Panc1 (cell line): ENCODE measurements at regions not wholly inside any gene's neighbourhood (a gene's known extent, or its start where the extent isn't known, plus 50 kb on each side); places are given as distances from the start of the nearest gene placed in this dataset.

Experiments
- ATAC-seq: fragments of 200-7000 bp; cut with Tn5 transposase; 2 replicates; pipeline ENCODE4 v1.9.1; 2020; ENCODE audit warnings: mild to moderate bottlenecking, moderate library complexity
- BruUV-seq: library from RNA; stranded (reverse); fragments of 400-500 nt; replicated peaks from 2 replicates; lab custom pipeline; 2021; lab: Mats Ljungman, UMichigan
- CTCF ChIA-PET: fragments of 300-600 bp; sonication (Branson Sonifier 250); formaldehyde crosslinking; loops from one replicate; lab custom pipeline; 2022; ENCODE audit warnings: antibody characterized with exemption; lab: Charles Lee
- POLR2A ChIA-PET: fragments of 300-600 bp; sonication (Branson Sonifier 250); formaldehyde crosslinking; loops from one replicate; lab custom pipeline; 2022; ENCODE audit warnings: antibody characterized with exemption; lab: Charles Lee
- DNase-seq: peaks from one replicate; pipeline ENCODE4 v3.0.0-alpha.2; 2010; ENCODE audit warnings: low read depth, low spot score
- H3K27ac ChIP-seq: 2 replicates; pipeline ENCODE4 v1.5.1; 2011; ENCODE audit warnings: mild to moderate bottlenecking, low read length, inconsistent platforms
- H3K27me3 ChIP-seq: fragments of 200-500 bp; sonication (Bioruptor generic); 2 replicates; pipeline ENCODE4 v1.6.0; 2014; ENCODE audit warnings: low read length, inconsistent platforms; ENCODE audit not compliant: control insufficient read depth, insufficient read depth
- H3K36me3 ChIP-seq: fragments of 200-500 bp; sonication (Bioruptor generic); 2 replicates; pipeline ENCODE4 v1.5.1; 2014; ENCODE audit warnings: inconsistent platforms, mild to moderate bottlenecking, low read length, moderate library complexity; ENCODE audit not compliant: control insufficient read depth, insufficient read depth
- H3K4me1 ChIP-seq: 2 replicates; pipeline ENCODE4 v1.5.1; 2011; ENCODE audit warnings: inconsistent platforms, mild to moderate bottlenecking, low read length, moderate library complexity; ENCODE audit not compliant: control insufficient read depth, insufficient read depth
- H3K4me3 ChIP-seq, 2 experiments: 2 replicates each; pipeline ENCODE4 v1.5.1; 2011 to 2012; ENCODE audit warnings: low read depth in 2 of 2, low read length in 2 of 2, mild to moderate bottlenecking in 2 of 2, inconsistent platforms in 1 of 2, moderate library complexity in 1 of 2
- H3K9me3 ChIP-seq: fragments of 200-500 bp; sonication (Bioruptor generic); 2 replicates; pipeline ENCODE4 v1.5.1; 2014; ENCODE audit warnings: low read depth, mild to moderate bottlenecking, inconsistent platforms, low read length, moderate library complexity; ENCODE audit not compliant: control insufficient read depth, insufficient read depth
- SIN3A ChIP-seq: IDR thresholded peaks from 2 replicates; pipeline ENCODE4 v1.6.1; 2012; ENCODE audit warnings: low read depth, mild to moderate bottlenecking, low read length, moderate library complexity, borderline replicate concordance; ENCODE audit not compliant: insufficient read depth
- TCF7L2 ChIP-seq: IDR thresholded peaks from 2 replicates; pipeline ENCODE4 v1.6.1; 2011; ENCODE audit warnings: mild to moderate bottlenecking, low read depth, low read length, inconsistent platforms
- in situ Hi-C: cut with HindIII; loops from 2 replicates; pipeline ENCODE4 v1.10.0; 2016; ENCODE audit warnings: low sequenced_read_pairs, low pct_unique_long_range_greater_than_20kb
- intact Hi-C: fragments of 100-400 bp; cut with micrococcal nuclease; formaldehyde crosslinking; loops from one replicate; pipeline ENCODE4 v1.10.0; 2022; ENCODE audit not compliant: unreplicated experiment
- TF ChIP-seq, protein P1 (sequence below): fragments of 450-650 bp; IDR thresholded peaks from 2 replicates; pipeline ENCODE4 v1.5.1; 2017; ENCODE audit warnings: mild to moderate bottlenecking
- TF ChIP-seq, protein P2 (sequence below), 2 experiments: IDR thresholded peaks; 2 replicates each; pipeline ENCODE4 v1.6.1; 2011 to 2012; ENCODE audit warnings: low read depth in 2 of 2, control low read depth in 1 of 2, low read length in 1 of 2, mild to moderate bottlenecking in 1 of 2, moderate library complexity in 1 of 2; ENCODE audit not compliant: insufficient read depth in 1 of 2

DNA sequence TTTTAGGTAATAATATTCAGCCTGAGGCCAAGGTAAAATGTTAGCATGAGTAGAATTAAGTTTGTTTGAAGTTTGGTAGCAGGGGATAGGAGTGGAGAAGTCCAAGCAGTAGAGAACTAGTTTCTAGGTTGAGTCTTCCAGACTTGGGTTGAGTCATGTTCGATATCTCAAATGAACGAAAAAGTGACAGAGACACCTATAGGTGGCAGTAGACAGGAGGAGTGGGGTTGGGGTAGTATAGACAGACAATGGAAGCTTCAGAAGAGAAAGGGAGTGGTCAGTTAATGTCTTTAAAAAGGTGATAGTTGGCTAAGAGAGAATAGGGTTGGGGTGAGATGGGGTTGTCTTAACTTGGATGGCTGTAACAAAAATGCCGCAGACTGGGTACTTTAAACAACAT lies 58.7 kb upstream of the EMCN start:
- Histone ChIP-seq H3K9me3 (no peaks in the 10 kb centered on the region), H3K27me3 (no peaks in the 10 kb centered on the region), H3K36me3 (no peaks in the 10 kb centered on the region), H3K27ac (no peak overlapping the region), H3K4me1 (no peaks in the 10 kb centered on the region), H3K4me3 (no peak overlapping the region)
- TF ChIP-seq, protein P1, sequence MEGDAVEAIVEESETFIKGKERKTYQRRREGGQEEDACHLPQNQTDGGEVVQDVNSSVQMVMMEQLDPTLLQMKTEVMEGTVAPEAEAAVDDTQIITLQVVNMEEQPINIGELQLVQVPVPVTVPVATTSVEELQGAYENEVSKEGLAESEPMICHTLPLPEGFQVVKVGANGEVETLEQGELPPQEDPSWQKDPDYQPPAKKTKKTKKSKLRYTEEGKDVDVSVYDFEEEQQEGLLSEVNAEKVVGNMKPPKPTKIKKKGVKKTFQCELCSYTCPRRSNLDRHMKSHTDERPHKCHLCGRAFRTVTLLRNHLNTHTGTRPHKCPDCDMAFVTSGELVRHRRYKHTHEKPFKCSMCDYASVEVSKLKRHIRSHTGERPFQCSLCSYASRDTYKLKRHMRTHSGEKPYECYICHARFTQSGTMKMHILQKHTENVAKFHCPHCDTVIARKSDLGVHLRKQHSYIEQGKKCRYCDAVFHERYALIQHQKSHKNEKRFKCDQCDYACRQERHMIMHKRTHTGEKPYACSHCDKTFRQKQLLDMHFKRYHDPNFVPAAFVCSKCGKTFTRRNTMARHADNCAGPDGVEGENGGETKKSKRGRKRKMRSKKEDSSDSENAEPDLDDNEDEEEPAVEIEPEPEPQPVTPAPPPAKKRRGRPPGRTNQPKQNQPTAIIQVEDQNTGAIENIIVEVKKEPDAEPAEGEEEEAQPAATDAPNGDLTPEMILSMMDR = no peak
- TF ChIP-seq, protein P2, sequence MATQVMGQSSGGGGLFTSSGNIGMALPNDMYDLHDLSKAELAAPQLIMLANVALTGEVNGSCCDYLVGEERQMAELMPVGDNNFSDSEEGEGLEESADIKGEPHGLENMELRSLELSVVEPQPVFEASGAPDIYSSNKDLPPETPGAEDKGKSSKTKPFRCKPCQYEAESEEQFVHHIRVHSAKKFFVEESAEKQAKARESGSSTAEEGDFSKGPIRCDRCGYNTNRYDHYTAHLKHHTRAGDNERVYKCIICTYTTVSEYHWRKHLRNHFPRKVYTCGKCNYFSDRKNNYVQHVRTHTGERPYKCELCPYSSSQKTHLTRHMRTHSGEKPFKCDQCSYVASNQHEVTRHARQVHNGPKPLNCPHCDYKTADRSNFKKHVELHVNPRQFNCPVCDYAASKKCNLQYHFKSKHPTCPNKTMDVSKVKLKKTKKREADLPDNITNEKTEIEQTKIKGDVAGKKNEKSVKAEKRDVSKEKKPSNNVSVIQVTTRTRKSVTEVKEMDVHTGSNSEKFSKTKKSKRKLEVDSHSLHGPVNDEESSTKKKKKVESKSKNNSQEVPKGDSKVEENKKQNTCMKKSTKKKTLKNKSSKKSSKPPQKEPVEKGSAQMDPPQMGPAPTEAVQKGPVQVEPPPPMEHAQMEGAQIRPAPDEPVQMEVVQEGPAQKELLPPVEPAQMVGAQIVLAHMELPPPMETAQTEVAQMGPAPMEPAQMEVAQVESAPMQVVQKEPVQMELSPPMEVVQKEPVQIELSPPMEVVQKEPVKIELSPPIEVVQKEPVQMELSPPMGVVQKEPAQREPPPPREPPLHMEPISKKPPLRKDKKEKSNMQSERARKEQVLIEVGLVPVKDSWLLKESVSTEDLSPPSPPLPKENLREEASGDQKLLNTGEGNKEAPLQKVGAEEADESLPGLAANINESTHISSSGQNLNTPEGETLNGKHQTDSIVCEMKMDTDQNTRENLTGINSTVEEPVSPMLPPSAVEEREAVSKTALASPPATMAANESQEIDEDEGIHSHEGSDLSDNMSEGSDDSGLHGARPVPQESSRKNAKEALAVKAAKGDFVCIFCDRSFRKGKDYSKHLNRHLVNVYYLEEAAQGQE (IDR thresholded peaks at IDR 0.05; ENCODE audit: insufficient read depth in 1 of 2, low read depth in 2 of 2, low read length in 1 of 2) = no peak
- TF ChIP-seq TCF7L2 = no peak
- in situ Hi-C loops (no loop called here), intact Hi-C loops (no loop called here)
- DNase-seq = no peak
- no peak for ATAC-seq
- no TSS peak for BruUV-seq
- CTCF ChIA-PET = no interaction called here
- POLR2A ChIA-PET = no interaction called here

DNA sequence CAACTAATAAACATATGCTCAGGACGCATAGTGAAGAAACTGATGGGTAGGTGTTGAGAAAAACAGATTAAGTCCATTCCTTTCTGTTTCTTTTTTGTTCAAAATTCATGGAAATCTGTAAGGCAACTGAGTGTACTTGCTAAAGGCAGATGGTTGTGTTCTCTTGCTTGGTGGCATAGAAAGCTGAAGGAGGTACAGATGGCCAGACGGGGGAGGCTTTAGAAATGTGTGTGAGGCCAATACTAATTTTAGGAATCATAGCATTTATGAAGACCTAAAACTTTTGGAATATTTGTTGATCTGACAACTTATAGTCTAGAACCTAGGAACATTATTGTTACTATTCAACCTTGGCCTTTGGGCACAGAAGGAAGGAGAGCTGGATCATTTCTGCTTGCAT lies 56.8 kb upstream of the EMCN start:
- Histone ChIP-seq H3K4me1 (no peaks in the 10 kb centered on the region), H3K4me3 (no peak overlapping the region), H3K36me3 (no peaks in the 10 kb centered on the region), H3K27ac (no peak overlapping the region), H3K27me3 (no peaks in the 10 kb centered on the region), H3K9me3 (no peaks in the 10 kb centered on the region)
- CTCF ChIA-PET = no interaction called here
- intact Hi-C loops (no loop called here), in situ Hi-C loops (no loop called here)
- TF ChIP-seq SIN3A (no peak), TCF7L2 (no peak)
- TF ChIP-seq, protein P1 = no peak
- TF ChIP-seq, protein P2 (IDR thresholded peaks at IDR 0.05; ENCODE audit: insufficient read depth in 1 of 2, low read depth in 2 of 2, low read length in 1 of 2) = no peak
- no peak for ATAC-seq
- POLR2A ChIA-PET = no interaction called here
- no TSS peak for BruUV-seq
- DNase-seq = no peak
